Tibial nerve (tissue), 4 donors: ENCODE measurements at regions not wholly inside any gene's neighbourhood (a gene's known extent, or its start where the extent isn't known, plus 50 kb on each side); places are given as distances from the start of the nearest gene placed in this dataset.

Experiments used
- DNase-seq, 2 donors: peaks; one replicate each; pipeline ENCODE4 v3.0.0-alpha.2; 2019; ENCODE audit warnings: low spot score in 2 of 2
- H3K27ac ChIP-seq, 4 donors: fragments of 200-600 bp; sonication (generic) in 3 of 4; one replicate each; pipeline ENCODE4 v1.5.1; 2017 to 2019; ENCODE audit warnings: mild to moderate bottlenecking in 1 of 4
- H3K27me3 ChIP-seq, 2 donors: fragments of 200-600 bp; sonication (generic) in 1 of 2; one replicate each; pipeline versions ENCODE4 v1.5.1 to v1.6.0; 2017 to 2019
- H3K36me3 ChIP-seq, 3 donors: fragments of 200-600 bp; sonication (generic); one replicate each; pipeline ENCODE4 v1.5.1; 2018 to 2019
- H3K4me1 ChIP-seq, 4 donors: fragments of 200-600 bp; sonication (generic) in 3 of 4; one replicate each; pipeline ENCODE4 v1.5.1; 2017 to 2019
- H3K4me3 ChIP-seq, 4 donors: fragments of 200-600 bp; sonication (generic) in 3 of 4; one replicate each; pipeline ENCODE4 v1.5.1; 2017 to 2019; ENCODE audit warnings: mild to moderate bottlenecking in 1 of 4, moderate library complexity in 1 of 4
- H3K9me3 ChIP-seq, 4 donors: fragments of 200-600 bp; sonication (generic) in 3 of 4; one replicate each; pipeline ENCODE4 v1.5.1; 2017 to 2019
- CTCF ChIP-seq, 5 experiments: fragments of 200-600 bp in 3 of 5; fragments of 450-650 bp in 2 of 5; sonication (generic) in 3 of 5; IDR thresholded peaks; one replicate each; pipeline ENCODE4 v1.5.1; 2016 to 2019; ENCODE audit warnings: antibody characterized with exemption in 5 of 5, mild to moderate bottlenecking in 3 of 5, moderate library complexity in 2 of 5
- EP300 ChIP-seq, 2 donors: sonication (generic); formaldehyde crosslinking; IDR thresholded peaks; one replicate each; pipeline ENCODE4 v1.6.1; 2017; ENCODE audit warnings: antibody characterized with exemption in 2 of 2, mild to moderate bottlenecking in 1 of 2
- POLR2A ChIP-seq, 2 donors: fragments of 450-650 bp; IDR thresholded peaks; one replicate each; pipeline ENCODE4 v1.6.1; 2017; ENCODE audit warnings: antibody characterized with exemption in 2 of 2, mild to moderate bottlenecking in 2 of 2, moderate library complexity in 2 of 2
- WGBS, 2 donors: methylation state at CpG; one replicate each; pipeline ENCODE4 v1.1.5; 2018; 5-methylcytosine and 5-hydroxymethylcytosine counted together

- Histone ChIP-seq H3K4me3 (no peak overlapping the region), H3K27me3 (no peaks in the 10 kb centered on the region), H3K27ac (no peak overlapping the region), H3K9me3 (no peaks in the 10 kb centered on the region), H3K36me3 (no peaks in the 10 kb centered on the region), H3K4me1 (no peaks in the 10 kb centered on the region)
- TF ChIP-seq POLR2A (IDR thresholded peaks at IDR 0.05): no peak
- no peak for TF ChIP-seq CTCF (IDR thresholded peaks at IDR 0.05)
- no peak for TF ChIP-seq EP300 (IDR thresholded peaks at IDR 0.05)
- 30 to 36% methylated on average over 2 of the region's 2 CpGs for WGBS, 2 donors
- DNase-seq: no peak
Measured at GRCh38 chr16:26905336-26905735, 161.4 kb upstream of the C16orf82 start.

DNA sequence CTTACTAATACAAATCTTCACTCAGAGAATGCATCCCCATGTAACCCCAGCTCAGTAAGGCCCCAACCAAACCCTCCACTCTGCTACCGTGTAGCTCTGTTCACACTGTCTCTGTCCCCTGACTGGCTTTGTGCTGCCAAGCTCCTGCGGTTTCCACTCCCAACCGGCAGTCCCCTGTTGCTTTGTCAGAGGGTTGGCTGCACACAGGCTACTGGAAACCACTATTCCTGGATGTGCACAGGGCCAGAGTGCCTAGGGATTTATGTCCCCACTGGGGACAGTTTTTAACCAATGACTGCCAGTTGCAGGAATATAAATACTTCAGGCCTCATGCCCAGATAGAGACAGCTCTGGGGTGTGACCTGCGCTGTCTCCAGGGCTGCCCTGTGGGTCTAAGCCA is 157.1 kb upstream of the C16orf82 start:
- H3K4me1 ChIP-seq: no peaks in the 10 kb centered on the region
- no peak overlapping the region for H3K27ac ChIP-seq
- H3K36me3 ChIP-seq: no peaks in the 10 kb centered on the region
- WGBS, 2 donors: 53 to 62% methylated on average over 4 of the region's 4 CpGs
- no peak overlapping the region for H3K4me3 ChIP-seq
- no peak for TF ChIP-seq CTCF (IDR thresholded peaks at IDR 0.05)
- TF ChIP-seq EP300 (IDR thresholded peaks at IDR 0.05): no peak
- no peak for TF ChIP-seq POLR2A (IDR thresholded peaks at IDR 0.05)
- no peaks in the 10 kb centered on the region for H3K27me3 ChIP-seq
- H3K9me3 ChIP-seq: no peaks in the 10 kb centered on the region
- DNase-seq: no peak

DNA sequence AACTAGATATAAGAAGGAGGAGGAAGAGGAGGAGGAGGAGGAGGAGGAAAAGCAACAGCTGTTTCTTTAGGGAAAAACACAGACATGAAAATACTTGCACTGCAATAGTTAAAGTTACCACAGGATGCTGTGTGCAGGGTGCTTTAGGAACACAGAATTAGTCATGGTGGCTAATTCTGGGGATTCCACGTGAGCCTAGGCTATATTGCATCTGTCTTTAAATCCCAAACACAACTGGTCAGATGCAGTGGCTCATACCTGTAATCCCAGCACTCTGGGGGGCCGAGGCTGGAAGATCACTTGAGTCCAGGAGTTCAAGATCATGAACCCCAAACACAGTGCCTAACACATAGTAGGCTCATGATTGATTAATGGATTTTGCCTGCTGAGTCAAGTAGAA is 155.3 kb upstream of the C16orf82 start:
- no peaks in the 10 kb centered on the region for H3K9me3 ChIP-seq
- no peak overlapping the region for H3K4me3 ChIP-seq
- H3K27ac ChIP-seq: no peak overlapping the region
- DNase-seq: no peak
- no peaks in the 10 kb centered on the region for H3K4me1 ChIP-seq
- 71 to 72% methylated on average over 2 of the region's 2 CpGs for WGBS, 2 donors
- H3K36me3 ChIP-seq: no peaks in the 10 kb centered on the region
- no peak for TF ChIP-seq CTCF (IDR thresholded peaks at IDR 0.05)
- TF ChIP-seq EP300 (IDR thresholded peaks at IDR 0.05): no peak
- TF ChIP-seq POLR2A (IDR thresholded peaks at IDR 0.05): no peak
- no peaks in the 10 kb centered on the region for H3K27me3 ChIP-seq

- 59 to 71% methylated on average over 6 of the region's 6 CpGs for WGBS, 2 donors
- H3K27me3 ChIP-seq: no peaks in the 10 kb centered on the region
- no peak overlapping the region for H3K4me3 ChIP-seq
- H3K36me3 ChIP-seq: no peaks in the 10 kb centered on the region
- H3K9me3 ChIP-seq: no peaks in the 10 kb centered on the region
- TF ChIP-seq EP300 (IDR thresholded peaks at IDR 0.05): no peak
- no peak for TF ChIP-seq CTCF (IDR thresholded peaks at IDR 0.05)
- TF ChIP-seq POLR2A (IDR thresholded peaks at IDR 0.05): no peak
- H3K27ac ChIP-seq: no peak overlapping the region
- DNase-seq: no peak
- no peaks in the 10 kb centered on the region for H3K4me1 ChIP-seq
Measured at GRCh38 chr16:26913851-26914250, 152.9 kb upstream of the C16orf82 start.

GRCh38 chr16:26930786-26931581 is 135.7 kb upstream of the C16orf82 start:
- Histone ChIP-seq H3K36me3 (no peaks in the 10 kb centered on the region), H3K27me3 (no peaks in the 10 kb centered on the region), H3K27ac (no peak overlapping the region), H3K4me3 (no peak overlapping the region), H3K4me1 (no peaks in the 10 kb centered on the region), H3K9me3 (peaks cover 0 to 4% (median 0%) of the 10 kb centered on the region in 4 donors)
- no peak for TF ChIP-seq EP300 (IDR thresholded peaks at IDR 0.05)
- no peak for TF ChIP-seq CTCF (IDR thresholded peaks at IDR 0.05)
- no peak for TF ChIP-seq POLR2A (IDR thresholded peaks at IDR 0.05)
- no peak for DNase-seq
- WGBS, 2 donors: 55 to 63% methylated on average over 10 of the region's 10 CpGs
